ENCODE measurements at regions not wholly inside any gene's neighbourhood (a gene's known extent, or its start where the extent isn't known, plus 50 kb on each side); places are given as distances from the start of the nearest gene placed in this dataset.

DNA sequence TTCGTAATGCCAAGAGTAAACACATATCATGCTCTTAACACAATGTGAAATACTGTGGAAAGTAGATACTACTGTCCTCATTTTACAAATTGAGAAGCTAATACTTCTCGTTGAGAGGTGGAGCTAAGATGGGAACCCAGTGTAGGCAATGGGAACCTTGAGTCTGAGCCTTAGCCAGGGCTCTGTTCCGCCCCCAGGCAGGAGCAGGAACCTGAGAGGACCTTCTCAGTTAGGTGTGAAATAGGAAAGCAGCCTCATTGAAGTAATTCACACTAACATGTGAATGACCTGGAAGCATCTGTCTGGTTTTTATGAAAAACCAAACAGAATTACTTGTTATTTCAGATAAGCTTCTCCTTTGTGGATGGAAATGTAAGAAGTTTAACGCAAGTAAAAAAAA is 62.6 kb upstream of the RBFOX1 start:
- TF ChIP-seq, protein P1, sequence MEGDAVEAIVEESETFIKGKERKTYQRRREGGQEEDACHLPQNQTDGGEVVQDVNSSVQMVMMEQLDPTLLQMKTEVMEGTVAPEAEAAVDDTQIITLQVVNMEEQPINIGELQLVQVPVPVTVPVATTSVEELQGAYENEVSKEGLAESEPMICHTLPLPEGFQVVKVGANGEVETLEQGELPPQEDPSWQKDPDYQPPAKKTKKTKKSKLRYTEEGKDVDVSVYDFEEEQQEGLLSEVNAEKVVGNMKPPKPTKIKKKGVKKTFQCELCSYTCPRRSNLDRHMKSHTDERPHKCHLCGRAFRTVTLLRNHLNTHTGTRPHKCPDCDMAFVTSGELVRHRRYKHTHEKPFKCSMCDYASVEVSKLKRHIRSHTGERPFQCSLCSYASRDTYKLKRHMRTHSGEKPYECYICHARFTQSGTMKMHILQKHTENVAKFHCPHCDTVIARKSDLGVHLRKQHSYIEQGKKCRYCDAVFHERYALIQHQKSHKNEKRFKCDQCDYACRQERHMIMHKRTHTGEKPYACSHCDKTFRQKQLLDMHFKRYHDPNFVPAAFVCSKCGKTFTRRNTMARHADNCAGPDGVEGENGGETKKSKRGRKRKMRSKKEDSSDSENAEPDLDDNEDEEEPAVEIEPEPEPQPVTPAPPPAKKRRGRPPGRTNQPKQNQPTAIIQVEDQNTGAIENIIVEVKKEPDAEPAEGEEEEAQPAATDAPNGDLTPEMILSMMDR (IDR thresholded peaks at IDR 0.05): no peak
- no peak for TF ChIP-seq POLR2A (IDR thresholded peaks at IDR 0.05)
